ENCODE measurements at regions not wholly inside any gene's neighbourhood (a gene's known extent, or its start where the extent isn't known, plus 50 kb on each side); places are given as distances from the start of the nearest gene placed in this dataset.
"Not testable (repeated sequence)": the region's sequence is repeated elsewhere in the genome, so short reads cannot be mapped to it uniquely, and the experiment has no call there.

- no peak for DNase-seq (ENCODE audit: low read depth in 1 of 2, low spot score in 1 of 2)
Observed at GRCh38 chr4:164068392-164068791, 573.9 kb downstream of the TMA16 start.

GRCh38 chr4:164070625-164071024 lies 576.1 kb downstream of the TMA16 start:
- DNase-seq (ENCODE audit: low read depth in 1 of 2, low spot score in 1 of 2), result no peak

GRCh38 chr4:164081371-164081770 lies 586.9 kb downstream of the TMA16 start:
- no peak for DNase-seq (ENCODE audit: low read depth in 1 of 2, low spot score in 1 of 2)

- DNase-seq (ENCODE audit: low read depth in 1 of 2, low spot score in 1 of 2), result no peak
Observed at GRCh38 chr4:164081801-164082200, 587.3 kb downstream of the TMA16 start.

- no peak for DNase-seq (ENCODE audit: low read depth in 1 of 2, low spot score in 1 of 2)
Observed at GRCh38 chr4:164087733-164088132, 593.2 kb downstream of the TMA16 start.

GRCh38 chr4:164095313-164096110 lies 601.0 kb downstream of the TMA16 start:
- DNase-seq (ENCODE audit: low read depth in 1 of 2, low spot score in 1 of 2), result no peak

GRCh38 chr4:164096766-164097518 lies 602.5 kb downstream of the TMA16 start:
- DNase-seq (ENCODE audit: low read depth in 1 of 2, low spot score in 1 of 2), result no peak

- DNase-seq (ENCODE audit: low read depth in 1 of 2, low spot score in 1 of 2), result not testable (repeated sequence)
Observed at GRCh38 chr4:164100741-164101365, 606.4 kb downstream of the TMA16 start.

GRCh38 chr4:164108971-164109370 lies 614.5 kb downstream of the TMA16 start:
- no peak for DNase-seq (ENCODE audit: low read depth in 1 of 2, low spot score in 1 of 2)

- DNase-seq (ENCODE audit: low read depth in 1 of 2, low spot score in 1 of 2), result no peak
Observed at GRCh38 chr4:164109503-164109902, 615.0 kb downstream of the TMA16 start.

- no peak for DNase-seq (ENCODE audit: low read depth in 1 of 2, low spot score in 1 of 2)
Observed at GRCh38 chr4:164115236-164115635, 620.7 kb downstream of the TMA16 start.

- DNase-seq (ENCODE audit: low read depth in 1 of 2, low spot score in 1 of 2), result no peak
Observed at GRCh38 chr4:164116286-164116685, 621.8 kb downstream of the TMA16 start.

- no peak for DNase-seq (ENCODE audit: low read depth in 1 of 2, low spot score in 1 of 2)
Observed at GRCh38 chr4:164134388-164134787, 619.5 kb upstream of the SMIM31 start.

- no peak for DNase-seq (ENCODE audit: low read depth in 1 of 2, low spot score in 1 of 2)
Observed at GRCh38 chr4:164136180-164136616, 617.7 kb upstream of the SMIM31 start.

- DNase-seq (ENCODE audit: low read depth in 1 of 2, low spot score in 1 of 2), result no peak
Observed at GRCh38 chr4:164138521-164138920, 615.4 kb upstream of the SMIM31 start.

GRCh38 chr4:164139291-164139690 lies 614.6 kb upstream of the SMIM31 start:
- no peak for DNase-seq (ENCODE audit: low read depth in 1 of 2, low spot score in 1 of 2)

- DNase-seq (ENCODE audit: low read depth in 1 of 2, low spot score in 1 of 2), result not testable (repeated sequence)
Observed at GRCh38 chr4:164141755-164142375, 612.1 kb upstream of the SMIM31 start.

GRCh38 chr4:164154416-164154815 lies 599.5 kb upstream of the SMIM31 start:
- no peak for DNase-seq (ENCODE audit: low read depth in 1 of 2, low spot score in 1 of 2)

- DNase-seq (ENCODE audit: low read depth in 1 of 2, low spot score in 1 of 2), result no peak
Observed at GRCh38 chr4:164169591-164169990, 584.3 kb upstream of the SMIM31 start.

GRCh38 chr4:164177153-164177552 lies 576.8 kb upstream of the SMIM31 start:
- DNase-seq (ENCODE audit: low read depth in 1 of 2, low spot score in 1 of 2), result no peak

- no peak for DNase-seq (ENCODE audit: low read depth in 1 of 2, low spot score in 1 of 2)
Observed at GRCh38 chr4:164177753-164178152, 576.2 kb upstream of the SMIM31 start.
